ENCODE measurements at regions not wholly inside any gene's neighbourhood (a gene's known extent, or its start where the extent isn't known, plus 50 kb on each side); places are given as distances from the start of the nearest gene placed in this dataset.

DNA sequence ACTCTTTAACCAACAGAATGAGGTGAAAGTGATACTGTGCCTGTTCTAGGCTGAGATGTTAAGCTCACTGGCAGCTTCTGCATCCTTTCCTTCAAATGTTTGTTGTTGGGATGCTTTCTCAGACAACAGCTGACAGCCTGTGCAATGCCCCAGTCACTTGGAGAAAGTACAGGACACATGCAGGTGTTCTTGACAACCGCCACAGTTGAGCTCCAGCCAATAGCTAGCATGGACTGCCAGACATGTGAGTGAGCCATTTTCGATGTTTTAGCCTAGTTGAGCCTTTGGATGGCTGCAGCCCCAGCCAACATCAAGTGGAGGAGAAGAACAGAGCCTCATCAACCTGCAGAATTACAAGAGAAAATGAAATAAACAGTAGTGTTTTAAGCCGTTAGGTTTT lies 94.1 kb upstream of the PPP3CA start:
- Histone ChIP-seq H3K4me1 (peaks cover 6% of the 10 kb centered on the region), H3K4me3 (no peak overlapping the region), H3K27ac (no peak overlapping the region), H3K36me3 (no peaks in the 10 kb centered on the region), H3K9me3 (no peaks in the 10 kb centered on the region), H3K27me3 (no peaks in the 10 kb centered on the region)
- DNase-seq (ENCODE audit: low spot score in 2 of 2), result no peak
- TF ChIP-seq EP300 (IDR thresholded peaks at IDR 0.05) (no peak), POLR2AphosphoS5 (IDR thresholded peaks at IDR 0.05) (no peak), POLR2A (IDR thresholded peaks at IDR 0.05) (no peak)
- TF ChIP-seq, protein P1, sequence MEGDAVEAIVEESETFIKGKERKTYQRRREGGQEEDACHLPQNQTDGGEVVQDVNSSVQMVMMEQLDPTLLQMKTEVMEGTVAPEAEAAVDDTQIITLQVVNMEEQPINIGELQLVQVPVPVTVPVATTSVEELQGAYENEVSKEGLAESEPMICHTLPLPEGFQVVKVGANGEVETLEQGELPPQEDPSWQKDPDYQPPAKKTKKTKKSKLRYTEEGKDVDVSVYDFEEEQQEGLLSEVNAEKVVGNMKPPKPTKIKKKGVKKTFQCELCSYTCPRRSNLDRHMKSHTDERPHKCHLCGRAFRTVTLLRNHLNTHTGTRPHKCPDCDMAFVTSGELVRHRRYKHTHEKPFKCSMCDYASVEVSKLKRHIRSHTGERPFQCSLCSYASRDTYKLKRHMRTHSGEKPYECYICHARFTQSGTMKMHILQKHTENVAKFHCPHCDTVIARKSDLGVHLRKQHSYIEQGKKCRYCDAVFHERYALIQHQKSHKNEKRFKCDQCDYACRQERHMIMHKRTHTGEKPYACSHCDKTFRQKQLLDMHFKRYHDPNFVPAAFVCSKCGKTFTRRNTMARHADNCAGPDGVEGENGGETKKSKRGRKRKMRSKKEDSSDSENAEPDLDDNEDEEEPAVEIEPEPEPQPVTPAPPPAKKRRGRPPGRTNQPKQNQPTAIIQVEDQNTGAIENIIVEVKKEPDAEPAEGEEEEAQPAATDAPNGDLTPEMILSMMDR (IDR thresholded peaks at IDR 0.05), result no peak
- WGBS, result 88% methylated on average over 3 of the region's 3 CpGs

DNA sequence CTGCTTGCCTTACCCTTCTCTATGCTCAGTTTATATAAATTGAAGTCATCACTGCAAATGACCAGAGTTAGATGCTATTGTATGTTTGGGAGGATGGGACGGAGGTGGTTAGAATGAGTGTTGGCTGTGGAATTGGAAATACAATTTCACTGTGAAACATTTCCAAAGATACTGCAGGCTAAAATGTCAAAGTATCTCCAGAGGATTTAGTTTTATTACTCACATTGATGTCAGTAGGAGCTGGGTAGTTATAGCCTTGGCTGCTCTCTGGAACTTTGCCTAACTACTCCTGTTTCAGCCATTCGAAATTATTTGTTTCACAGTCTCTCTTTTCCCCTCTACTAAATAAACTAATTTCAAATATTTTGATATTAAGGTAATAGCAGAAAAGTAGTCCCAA lies 92.6 kb upstream of the PPP3CA start:
- no peak overlapping the region for H3K27ac ChIP-seq
- H3K4me3 ChIP-seq, result no peak overlapping the region
- DNase-seq (ENCODE audit: low spot score in 2 of 2), result no peak
- WGBS, result 39% methylated on average over 2 of the region's 2 CpGs
- H3K4me1 ChIP-seq, result peaks cover 6% of the 10 kb centered on the region
- TF ChIP-seq POLR2A (IDR thresholded peaks at IDR 0.05), result no peak
- TF ChIP-seq POLR2AphosphoS5 (IDR thresholded peaks at IDR 0.05), result no peak
- H3K9me3 ChIP-seq, result no peaks in the 10 kb centered on the region
- no peaks in the 10 kb centered on the region for H3K27me3 ChIP-seq
- no peaks in the 10 kb centered on the region for H3K36me3 ChIP-seq

DNA sequence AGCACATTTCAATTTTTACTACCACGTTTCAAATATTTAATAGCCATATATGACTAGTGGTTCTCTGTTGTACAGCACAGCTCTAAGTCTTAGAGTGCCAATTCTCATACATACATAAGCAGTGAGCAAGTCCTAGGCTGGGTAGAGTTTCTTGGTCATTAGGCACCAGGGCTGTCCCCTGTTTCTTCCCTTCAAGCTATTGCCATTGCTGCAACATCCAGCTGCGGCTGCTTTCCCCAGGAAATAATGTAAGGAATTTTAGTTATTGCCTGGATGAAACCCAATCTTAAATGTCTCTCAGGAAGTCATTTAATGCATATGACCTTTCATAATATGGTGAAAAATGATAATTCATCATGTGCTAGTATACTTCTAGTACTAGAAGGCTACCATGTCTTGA lies 74.1 kb upstream of the PPP3CA start:
- WGBS, result 69% methylated on average over 2 of the region's 2 CpGs
- no peak overlapping the region for H3K4me3 ChIP-seq

DNA sequence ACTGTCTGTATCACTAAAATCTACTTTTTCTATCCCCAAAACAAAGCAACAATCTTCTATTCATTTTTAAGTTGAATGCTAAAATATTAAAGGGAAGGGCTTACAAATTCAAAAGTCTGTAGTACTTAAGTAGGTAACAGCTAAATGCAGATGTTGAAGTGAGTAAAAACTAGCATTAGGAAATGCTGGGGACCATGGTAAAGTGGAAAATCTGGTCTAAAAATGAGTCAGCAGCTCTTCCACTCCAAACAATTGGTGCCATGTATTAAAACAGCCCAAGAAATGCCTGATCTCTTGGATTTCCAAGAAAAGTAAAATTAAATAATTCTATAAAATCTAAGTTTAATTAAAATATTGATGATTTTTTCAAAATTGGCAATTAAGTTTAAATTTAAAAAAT lies 73.3 kb upstream of the PPP3CA start:
- Histone ChIP-seq H3K27me3 (no peaks in the 10 kb centered on the region), H3K4me1 (no peaks in the 10 kb centered on the region), H3K4me3 (no peak overlapping the region), H3K36me3 (no peaks in the 10 kb centered on the region), H3K9me3 (no peaks in the 10 kb centered on the region), H3K27ac (no peak overlapping the region)
- TF ChIP-seq, protein P1 (IDR thresholded peaks at IDR 0.05), result no peak
- TF ChIP-seq POLR2AphosphoS5 (IDR thresholded peaks at IDR 0.05) (no peak), EP300 (IDR thresholded peaks at IDR 0.05) (no peak), POLR2A (IDR thresholded peaks at IDR 0.05) (no peak)
- DNase-seq (ENCODE audit: low spot score in 2 of 2), result no peak

More for the DNA sequence above, 74.1 kb upstream of the PPP3CA start:
- Histone ChIP-seq H3K27ac (no peak overlapping the region), H3K36me3 (no peaks in the 10 kb centered on the region), H3K4me1 (no peaks in the 10 kb centered on the region), H3K9me3 (no peaks in the 10 kb centered on the region), H3K27me3 (no peaks in the 10 kb centered on the region)
- TF ChIP-seq, protein P1 (IDR thresholded peaks at IDR 0.05), result no peak
- TF ChIP-seq EP300 (IDR thresholded peaks at IDR 0.05) (no peak), POLR2AphosphoS5 (IDR thresholded peaks at IDR 0.05) (no peak), POLR2A (IDR thresholded peaks at IDR 0.05) (no peak)
- DNase-seq (ENCODE audit: low spot score in 2 of 2), result no peak

DNA sequence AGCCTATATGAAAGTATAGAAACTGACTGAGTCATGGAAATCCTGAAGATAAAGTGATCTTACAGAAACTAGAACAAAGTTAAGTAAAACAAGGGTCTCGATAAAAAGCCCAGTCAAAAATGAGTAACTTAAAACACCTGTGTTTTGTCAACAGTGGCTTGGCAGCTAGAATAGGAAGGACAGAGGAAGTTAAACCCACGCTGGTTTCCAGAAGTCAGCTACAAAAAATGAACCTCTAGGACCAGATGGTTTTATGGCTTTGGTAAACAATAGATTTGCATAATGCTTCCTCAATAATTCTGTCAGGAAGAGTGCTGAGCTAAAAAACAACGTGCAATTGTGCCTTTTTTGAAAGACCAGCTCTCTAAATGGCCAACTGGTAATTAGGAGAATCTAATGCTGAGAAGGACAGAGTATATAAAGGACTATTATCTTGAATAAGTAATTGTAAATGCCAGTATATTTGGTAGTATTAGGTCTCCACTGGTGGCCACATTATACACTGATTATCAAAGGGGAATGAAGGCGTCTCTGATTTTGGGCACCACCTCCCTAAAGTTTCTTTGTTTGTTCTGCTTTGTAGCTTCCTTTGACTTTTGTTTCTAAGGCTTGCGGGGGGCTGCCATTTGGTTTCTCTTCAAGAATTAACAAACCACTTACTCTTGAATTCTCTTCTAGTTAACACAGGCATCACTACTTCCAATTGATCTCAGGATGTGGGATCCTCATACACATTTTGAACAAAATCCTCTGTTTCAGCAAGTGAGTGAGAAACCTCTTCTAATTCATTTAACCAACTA lies 72.2 kb upstream of the PPP3CA start:
- H3K36me3 ChIP-seq, result no peaks in the 10 kb centered on the region
- DNase-seq (ENCODE audit: low spot score in 2 of 2), result no peak
- H3K9me3 ChIP-seq, result no peaks in the 10 kb centered on the region
- 38% methylated on average over 5 of the region's 5 CpGs for WGBS
- TF ChIP-seq POLR2A (IDR thresholded peaks at IDR 0.05) (no peak), POLR2AphosphoS5 (IDR thresholded peaks at IDR 0.05) (no peak)
- TF ChIP-seq, protein P1 (IDR thresholded peaks at IDR 0.05), result no peak
- no peak overlapping the region for H3K4me3 ChIP-seq
- H3K27me3 ChIP-seq, result no peaks in the 10 kb centered on the region
- H3K27ac ChIP-seq, result no peak overlapping the region
- no peaks in the 10 kb centered on the region for H3K4me1 ChIP-seq

Measured in suprapubic skin (tissue), 4 donors.